Ishikawa (cell line): ENCODE measurements at regions not wholly inside any gene's neighbourhood (a gene's known extent, or its start where the extent isn't known, plus 50 kb on each side); places are given as distances from the start of the nearest gene placed in this dataset.

ENCODE experiments used
- CEBPB ChIP-seq: IDR thresholded peaks from 2 replicates; pipeline ENCODE4 v1.6.1; 2012
- CREB1 ChIP-seq: IDR thresholded peaks from 2 replicates; pipeline ENCODE4 v1.6.1; 2012; ENCODE audit warnings: low read depth
- EGR1 ChIP-seq: IDR thresholded peaks from 2 replicates; pipeline ENCODE4 v1.6.1; 2012
- EP300 ChIP-seq: IDR thresholded peaks from 2 replicates; pipeline ENCODE4 v1.6.1; 2012; ENCODE audit warnings: borderline replicate concordance
- FOXM1 ChIP-seq: IDR thresholded peaks from 2 replicates; pipeline ENCODE4 v1.6.1; 2012; ENCODE audit warnings: low read depth, borderline replicate concordance
- MAX ChIP-seq: IDR thresholded peaks from 2 replicates; pipeline ENCODE4 v1.6.1; 2012
- NFIC ChIP-seq: IDR thresholded peaks from 2 replicates; pipeline ENCODE4 v1.6.1; 2012
- RAD21 ChIP-seq: IDR thresholded peaks from 2 replicates; pipeline ENCODE4 v1.6.1; 2012; ENCODE audit warnings: low read depth
- REST ChIP-seq: IDR thresholded peaks from 2 replicates; pipeline ENCODE4 v1.6.1; 2012; ENCODE audit warnings: low read depth, mild to moderate bottlenecking
- TAF1 ChIP-seq: IDR thresholded peaks from 2 replicates; pipeline ENCODE4 v1.6.1; 2012; ENCODE audit warnings: low read depth, mild to moderate bottlenecking
- TCF12 ChIP-seq: IDR thresholded peaks from 2 replicates; pipeline ENCODE4 v1.6.1; 2012; ENCODE audit warnings: low read depth
- TEAD4 ChIP-seq: IDR thresholded peaks from 2 replicates; pipeline ENCODE4 v1.6.1; 2012
- USF1 ChIP-seq: IDR thresholded peaks from 2 replicates; pipeline ENCODE4 v1.6.1; 2012
- YY1 ChIP-seq: IDR thresholded peaks from 2 replicates; pipeline ENCODE4 v1.6.1; 2012; ENCODE audit warnings: low read depth
- ZBTB7A ChIP-seq: IDR thresholded peaks from 2 replicates; pipeline ENCODE4 v1.6.1; 2012; ENCODE audit warnings: low read depth

- TF ChIP-seq YY1 (no peak), TAF1 (no peak), RAD21 (no peak), CEBPB (no peak), MAX (no peak), FOXM1 (no peak), ZBTB7A (no peak), NFIC (no peak), TCF12 (no peak), CREB1 (no peak), USF1 (no peak)
Measured at GRCh38 chr12:46891306-46891705, 65.5 kb upstream of the SLC38A4 start.

GRCh38 chr12:46892034-46892705 is 66.4 kb upstream of the SLC38A4 start:
- TF ChIP-seq TCF12, result no peak
- TF ChIP-seq FOXM1, result no peak
- TF ChIP-seq EP300, result no peak
- TF ChIP-seq CEBPB, result no peak
- TF ChIP-seq USF1, result no peak
- no peak for TF ChIP-seq NFIC
- no peak for TF ChIP-seq MAX
- no peak for TF ChIP-seq EGR1
- TF ChIP-seq ZBTB7A, result no peak
- no peak for TF ChIP-seq TAF1
- TF ChIP-seq RAD21, result no peak
- TF ChIP-seq YY1, result no peak
- TF ChIP-seq CREB1, result no peak
- TF ChIP-seq TEAD4, result no peak
- TF ChIP-seq REST, result no peak

GRCh38 chr12:46892887-46893286 is 67.1 kb upstream of the SLC38A4 start:
- TF ChIP-seq EGR1 (no peak), EP300 (no peak), TAF1 (no peak), RAD21 (no peak), NFIC (no peak), TCF12 (no peak), FOXM1 (no peak)

GRCh38 chr12:46893434-46893833 is 67.6 kb upstream of the SLC38A4 start:
- TF ChIP-seq RAD21 (no peak), EP300 (no peak), EGR1 (no peak), ZBTB7A (no peak), YY1 (no peak), USF1 (no peak), CREB1 (no peak), MAX (no peak)

GRCh38 chr12:46895726-46896125 is 69.9 kb upstream of the SLC38A4 start:
- no peak for TF ChIP-seq CREB1

GRCh38 chr12:46896680-46897079 is 70.9 kb upstream of the SLC38A4 start:
- TF ChIP-seq ZBTB7A, result no peak
- no peak for TF ChIP-seq EP300
- no peak for TF ChIP-seq TCF12
- no peak for TF ChIP-seq CREB1
- TF ChIP-seq YY1, result no peak
- TF ChIP-seq MAX, result no peak
- TF ChIP-seq CEBPB, result no peak
- no peak for TF ChIP-seq TAF1
- no peak for TF ChIP-seq EGR1
- TF ChIP-seq TEAD4, result no peak
- no peak for TF ChIP-seq RAD21
- no peak for TF ChIP-seq NFIC
- TF ChIP-seq FOXM1, result no peak
- no peak for TF ChIP-seq USF1
- no peak for TF ChIP-seq REST
